Medulla oblongata (tissue), 1 donor: ENCODE measurements at regions not wholly inside any gene's neighbourhood (a gene's known extent, or its start where the extent isn't known, plus 50 kb on each side); places are given as distances from the start of the nearest gene placed in this dataset.
A peak's percentile ranks its signal among the peaks of the same experiment; 100 is the strongest.
"Not testable (repeated sequence)": the region's sequence is repeated elsewhere in the genome, so short reads cannot be mapped to it uniquely, and the experiment has no call there.

Experiments
- DNase-seq: peaks from one replicate; pipeline ENCODE4 v3.0.0-alpha.2; 2015; ENCODE audit errors: extremely low spot score

- no peak for DNase-seq
Measured at GRCh38 chr12:58719161-58719560, 201.1 kb downstream of the LRIG3 start.

GRCh38 chr12:58720421-58720820 is 199.9 kb downstream of the LRIG3 start:
- no peak for DNase-seq

GRCh38 chr12:58725400-58726105 is 194.8 kb downstream of the LRIG3 start:
- DNase-seq: no peak

- DNase-seq: no peak
Measured at GRCh38 chr12:58727521-58727920, 192.8 kb downstream of the LRIG3 start.

GRCh38 chr12:58728397-58728796 is 191.9 kb downstream of the LRIG3 start:
- DNase-seq: no peak

- no peak for DNase-seq
Measured at GRCh38 chr12:58731096-58731495, 189.2 kb downstream of the LRIG3 start.

- no peak for DNase-seq
Measured at GRCh38 chr12:58732894-58733293, 187.4 kb downstream of the LRIG3 start.

GRCh38 chr12:58741226-58741625 is 179.1 kb downstream of the LRIG3 start:
- no peak for DNase-seq

- DNase-seq: no peak
Measured at GRCh38 chr12:58745348-58746125, 174.8 kb downstream of the LRIG3 start.

GRCh38 chr12:58747533-58747932 is 172.8 kb downstream of the LRIG3 start:
- no peak for DNase-seq

- no peak for DNase-seq
Measured at GRCh38 chr12:58750484-58750883, 169.8 kb downstream of the LRIG3 start.

- DNase-seq: no peak
Measured at GRCh38 chr12:58757422-58757821, 162.9 kb downstream of the LRIG3 start.

- not testable (repeated sequence) for DNase-seq
Measured at GRCh38 chr12:58759745-58760144, 160.6 kb downstream of the LRIG3 start.

- peak; percentile 39 for DNase-seq
Measured at GRCh38 chr12:58761308-58761707, 159.0 kb downstream of the LRIG3 start.

GRCh38 chr12:58764100-58764953 is 156.0 kb downstream of the LRIG3 start:
- no peak for DNase-seq

GRCh38 chr12:58765076-58765475 is 155.2 kb downstream of the LRIG3 start:
- no peak for DNase-seq

- DNase-seq: no peak
Measured at GRCh38 chr12:58765653-58766512, 154.4 kb downstream of the LRIG3 start.

GRCh38 chr12:58766513-58766870 is 153.8 kb downstream of the LRIG3 start:
- DNase-seq: no peak

- DNase-seq: no peak
Measured at GRCh38 chr12:58767496-58767895, 152.8 kb downstream of the LRIG3 start.

GRCh38 chr12:58773986-58774385 is 146.3 kb downstream of the LRIG3 start:
- DNase-seq: no peak

- DNase-seq: no peak
Measured at GRCh38 chr12:58774731-58775130, 145.6 kb downstream of the LRIG3 start.
